ENCODE measurements at regions not wholly inside any gene's neighbourhood (a gene's known extent, or its start where the extent isn't known, plus 50 kb on each side); places are given as distances from the start of the nearest gene placed in this dataset.

DNA sequence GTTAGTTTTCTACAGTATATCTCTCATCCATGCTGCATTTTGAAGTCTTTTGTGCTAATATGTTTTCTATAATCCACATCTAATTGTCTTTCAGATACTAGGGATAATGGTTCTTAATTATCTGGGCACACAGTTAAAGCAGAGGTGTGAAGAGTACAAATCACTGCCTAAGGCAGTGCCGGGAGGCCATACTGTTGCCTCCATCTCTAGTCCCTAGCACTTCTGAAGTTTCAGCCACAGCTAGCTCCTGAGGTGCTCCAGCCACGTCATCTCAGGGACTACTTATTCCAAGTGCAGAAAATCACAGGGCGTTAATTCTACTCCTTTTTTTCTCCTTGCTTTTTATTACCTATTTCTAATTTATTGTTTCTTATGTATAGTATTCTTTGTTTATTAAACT, 760.0 kb upstream of the FAM174A start:
- intact Hi-C loops (cut with DNase I), result no loop called here
- no peaks in the 10 kb centered on the region for H3K36me3 ChIP-seq (ENCODE audit: insufficient read depth in 1 of 2, low read depth in 1 of 2)
- WGBS, 3 donors, result 53 to 61% (median 60%) methylated on average over 3 of the region's 3 CpGs

DNA sequence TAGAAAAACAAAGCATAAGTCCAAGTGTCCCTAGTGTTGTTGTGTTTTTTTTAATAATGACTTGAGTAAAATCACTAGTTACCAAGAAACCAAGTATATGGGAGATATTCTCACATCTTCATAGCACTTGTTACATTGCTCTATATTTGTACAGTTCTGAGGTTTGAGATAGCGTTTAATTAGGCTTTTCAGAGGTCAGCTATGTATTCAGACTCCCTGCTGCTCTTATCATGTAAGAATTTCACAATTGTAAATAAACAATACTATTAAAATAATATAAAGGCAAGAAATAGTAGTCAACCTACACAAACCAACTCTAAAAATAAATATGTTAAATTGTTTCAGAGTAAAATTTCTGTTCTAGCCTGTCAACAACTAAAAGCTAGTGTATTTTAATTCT, 761.9 kb upstream of the FAM174A start:
- Histone ChIP-seq H3K36me3 (ENCODE audit: insufficient read depth in 1 of 2, low read depth in 1 of 2) (no peaks in the 10 kb centered on the region), H3K9me3 (no peaks in the 10 kb centered on the region), H3K27ac (no peak overlapping the region), H3K27me3 (ENCODE audit: insufficient read depth in 3 of 3, low read length in 2 of 3) (no peaks in the 10 kb centered on the region), H3K4me1 (no peaks in the 10 kb centered on the region), H3K4me3 (no peak overlapping the region)
- ATAC-seq (no peak), DNase-seq (no peak)
- intact Hi-C loops (cut with DNase I), result no loop called here
- 68 to 79% (median 73%) methylated on average over 1 of the region's 1 CpG for WGBS, 3 donors
- TF ChIP-seq, protein P1, sequence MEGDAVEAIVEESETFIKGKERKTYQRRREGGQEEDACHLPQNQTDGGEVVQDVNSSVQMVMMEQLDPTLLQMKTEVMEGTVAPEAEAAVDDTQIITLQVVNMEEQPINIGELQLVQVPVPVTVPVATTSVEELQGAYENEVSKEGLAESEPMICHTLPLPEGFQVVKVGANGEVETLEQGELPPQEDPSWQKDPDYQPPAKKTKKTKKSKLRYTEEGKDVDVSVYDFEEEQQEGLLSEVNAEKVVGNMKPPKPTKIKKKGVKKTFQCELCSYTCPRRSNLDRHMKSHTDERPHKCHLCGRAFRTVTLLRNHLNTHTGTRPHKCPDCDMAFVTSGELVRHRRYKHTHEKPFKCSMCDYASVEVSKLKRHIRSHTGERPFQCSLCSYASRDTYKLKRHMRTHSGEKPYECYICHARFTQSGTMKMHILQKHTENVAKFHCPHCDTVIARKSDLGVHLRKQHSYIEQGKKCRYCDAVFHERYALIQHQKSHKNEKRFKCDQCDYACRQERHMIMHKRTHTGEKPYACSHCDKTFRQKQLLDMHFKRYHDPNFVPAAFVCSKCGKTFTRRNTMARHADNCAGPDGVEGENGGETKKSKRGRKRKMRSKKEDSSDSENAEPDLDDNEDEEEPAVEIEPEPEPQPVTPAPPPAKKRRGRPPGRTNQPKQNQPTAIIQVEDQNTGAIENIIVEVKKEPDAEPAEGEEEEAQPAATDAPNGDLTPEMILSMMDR (IDR thresholded peaks at IDR 0.05), result no peak

More for the DNA sequence above, 760.0 kb upstream of the FAM174A start:
- Histone ChIP-seq H3K4me3 (no peak overlapping the region), H3K27ac (no peak overlapping the region), H3K27me3 (ENCODE audit: insufficient read depth in 3 of 3, low read length in 2 of 3) (no peaks in the 10 kb centered on the region), H3K4me1 (no peaks in the 10 kb centered on the region), H3K9me3 (no peaks in the 10 kb centered on the region)
- ATAC-seq, result no peak
- TF ChIP-seq, protein P1 (IDR thresholded peaks at IDR 0.05), result no peak
- DNase-seq, result no peak

DNA sequence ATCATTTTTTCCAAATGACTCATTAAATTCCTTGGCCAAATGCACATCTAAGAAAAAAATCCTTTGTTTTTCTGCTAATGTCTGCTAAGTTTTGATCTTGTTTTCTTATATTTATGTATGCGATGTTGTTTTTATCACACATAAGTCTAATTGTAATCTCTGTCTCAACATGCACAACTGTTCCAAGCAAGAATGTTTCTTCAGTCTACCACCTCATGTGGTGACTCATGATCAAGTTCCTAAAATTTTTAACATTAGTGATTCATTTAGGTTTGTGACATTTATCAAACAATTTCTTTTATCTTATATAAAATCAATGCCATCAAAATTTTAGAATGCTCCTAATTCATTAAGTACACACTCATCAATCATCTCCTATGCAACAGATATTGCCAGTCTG, 763.9 kb upstream of the FAM174A start:
- Histone ChIP-seq H3K27ac (no peak overlapping the region), H3K36me3 (ENCODE audit: insufficient read depth in 1 of 2, low read depth in 1 of 2) (no peaks in the 10 kb centered on the region), H3K9me3 (no peaks in the 10 kb centered on the region), H3K4me3 (no peak overlapping the region), H3K27me3 (ENCODE audit: insufficient read depth in 3 of 3, low read length in 2 of 3) (no peaks in the 10 kb centered on the region), H3K4me1 (no peaks in the 10 kb centered on the region)
- intact Hi-C loops (cut with DNase I), result no loop called here
- TF ChIP-seq, protein P1 (IDR thresholded peaks at IDR 0.05), result no peak
- 74 to 76% (median 76%) methylated on average over 1 of the region's 1 CpG for WGBS, 3 donors
- DNase-seq (no peak), ATAC-seq (no peak)

DNA sequence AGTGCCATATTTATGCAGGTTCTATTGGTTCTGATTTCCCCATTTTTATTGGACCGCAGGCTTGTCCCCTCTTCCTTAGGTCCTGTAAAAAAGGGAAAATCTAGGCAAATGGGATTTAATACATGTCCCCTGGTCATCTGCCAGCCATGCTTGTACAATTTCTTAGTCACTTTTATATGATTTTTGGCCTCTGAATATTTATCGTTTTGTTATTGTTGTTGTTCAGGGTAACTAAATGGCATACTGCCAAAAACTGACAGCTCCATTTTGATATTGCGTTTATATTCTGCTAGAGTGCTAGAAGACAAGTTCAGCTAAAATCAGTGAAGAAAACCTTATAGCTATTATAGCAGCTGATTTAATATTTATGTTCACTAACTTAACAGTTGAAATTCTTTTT, 770.2 kb upstream of the FAM174A start:
- no peak for ATAC-seq
- Histone ChIP-seq H3K36me3 (ENCODE audit: insufficient read depth in 1 of 2, low read depth in 1 of 2) (no peaks in the 10 kb centered on the region), H3K4me3 (no peak overlapping the region), H3K4me1 (no peaks in the 10 kb centered on the region), H3K27ac (no peak overlapping the region), H3K9me3 (no peaks in the 10 kb centered on the region), H3K27me3 (ENCODE audit: insufficient read depth in 3 of 3, low read length in 2 of 3) (no peaks in the 10 kb centered on the region)
- TF ChIP-seq, protein P1 (IDR thresholded peaks at IDR 0.05), result no peak
- no peak for DNase-seq
- intact Hi-C loops (cut with DNase I), result no loop called here
- 55 to 68% (median 63%) methylated on average over 3 of the region's 3 CpGs for WGBS, 3 donors

DNA sequence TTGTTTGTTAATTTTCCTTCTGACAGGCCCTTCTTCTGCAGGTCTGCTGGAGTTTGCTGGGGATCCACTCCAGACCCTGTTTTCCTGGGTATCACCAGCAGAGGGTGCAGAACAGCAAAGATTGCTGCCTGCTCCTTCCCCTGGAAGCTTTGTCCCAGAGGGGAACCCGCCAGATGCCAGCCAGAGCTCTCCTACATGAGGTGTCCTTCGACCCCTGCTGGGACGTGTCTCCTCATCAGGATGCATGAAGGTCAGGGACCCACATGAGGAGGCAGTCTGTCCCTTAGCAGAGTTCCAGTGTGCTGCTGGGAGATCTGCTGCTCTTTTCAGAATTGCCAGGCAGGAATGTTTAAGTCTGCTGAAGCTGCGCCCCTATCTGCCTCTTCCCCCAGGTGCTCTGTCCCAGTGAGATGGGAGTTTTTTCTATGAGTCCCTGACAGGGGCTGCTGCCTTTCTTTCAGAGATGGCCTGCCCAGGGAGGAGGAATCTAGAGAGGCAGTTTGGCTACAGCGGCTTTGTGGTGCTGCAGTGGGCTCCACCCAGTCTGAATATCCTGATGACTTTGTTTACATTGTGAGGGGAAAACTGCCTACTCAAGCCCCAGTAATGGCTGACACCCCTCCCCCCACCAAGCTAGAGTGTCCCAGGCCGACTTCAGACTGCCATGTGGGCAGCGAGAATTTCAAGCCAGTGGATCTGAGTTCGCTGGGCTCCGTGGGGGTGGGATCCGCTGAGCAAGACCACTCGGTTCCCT, 772.0 kb upstream of the FAM174A start:
- Histone ChIP-seq H3K27me3 (ENCODE audit: insufficient read depth in 3 of 3, low read length in 2 of 3) (no peaks in the 10 kb centered on the region), H3K4me3 (no peak overlapping the region), H3K9me3 (no peaks in the 10 kb centered on the region), H3K27ac (no peak overlapping the region), H3K4me1 (no peaks in the 10 kb centered on the region), H3K36me3 (ENCODE audit: insufficient read depth in 1 of 2, low read depth in 1 of 2) (no peaks in the 10 kb centered on the region)
- intact Hi-C loops (cut with DNase I), result no loop called here
- WGBS, 3 donors, result 83 to 88% (median 85%) methylated on average over 11 of the region's 11 CpGs
- DNase-seq, result peak in 1 of 2 donors; percentile 35
- no peak for ATAC-seq
- TF ChIP-seq, protein P1 (IDR thresholded peaks at IDR 0.05), result no peak
